Endodermal cell (in vitro differentiated cells): ENCODE measurements at regions not wholly inside any gene's neighbourhood (a gene's known extent, or its start where the extent isn't known, plus 50 kb on each side); places are given as distances from the start of the nearest gene placed in this dataset.
"Not testable (repeated sequence)": the region's sequence is repeated elsewhere in the genome, so short reads cannot be mapped to it uniquely, and the experiment has no call there.

ENCODE experiments used
- DNase-seq: peaks from one replicate; pipeline ENCODE4 v3.0.0-alpha.2; 2017
- H3K27ac ChIP-seq: 2 replicates; pipeline ENCODE4 v1.5.1; 2013; ENCODE audit warnings: mild to moderate bottlenecking, low read depth, low read length, moderate library complexity
- H3K27me3 ChIP-seq: 2 replicates; pipeline ENCODE4 v1.6.1; 2013; ENCODE audit warnings: mild to moderate bottlenecking, low read length, moderate library complexity; ENCODE audit not compliant: insufficient read depth, control insufficient read depth, poor library complexity, severe bottlenecking
- H3K36me3 ChIP-seq: 2 replicates; pipeline ENCODE4 v1.7.0; 2013; ENCODE audit warnings: mild to moderate bottlenecking, low read length, moderate library complexity; ENCODE audit not compliant: control insufficient read depth, insufficient read depth
- H3K4me1 ChIP-seq: one replicate; pipeline ENCODE4 v1.7.0; 2013; ENCODE audit warnings: low read length; ENCODE audit not compliant: control insufficient read depth, insufficient read depth
- H3K4me3 ChIP-seq: 2 replicates; pipeline ENCODE4 v1.5.1; 2013; ENCODE audit warnings: mild to moderate bottlenecking, low read length, moderate library complexity
- H3K9ac ChIP-seq: 2 replicates; pipeline ENCODE4 v1.6.1; 2013; ENCODE audit warnings: mild to moderate bottlenecking, low read length, moderate library complexity; ENCODE audit not compliant: poor library complexity, severe bottlenecking; ENCODE audit errors: extremely low read depth
- H3K9me3 ChIP-seq: 2 replicates; pipeline ENCODE4 v1.6.1; 2013; ENCODE audit warnings: mild to moderate bottlenecking, low read length, moderate library complexity; ENCODE audit not compliant: control insufficient read depth
- H3K27ac Mint-ChIP-seq: 2 replicates; pipeline ENCODE4 v1.8.0; 2020; ENCODE audit warnings: mixed read lengths
- H3K27me3 Mint-ChIP-seq: 2 replicates; pipeline ENCODE4 v1.8.0; 2021; ENCODE audit warnings: mild to moderate bottlenecking, mixed read lengths; ENCODE audit not compliant: insufficient read depth
- H3K36me3 Mint-ChIP-seq: 2 replicates; pipeline ENCODE4 v1.8.0; 2020; ENCODE audit warnings: low read depth, mixed read lengths
- H3K4me1 Mint-ChIP-seq: 2 replicates; pipeline ENCODE4 v1.8.0; 2020; ENCODE audit warnings: mixed read lengths
- H3K4me3 Mint-ChIP-seq: 2 replicates; pipeline ENCODE4 v1.8.0; 2020; ENCODE audit warnings: mild to moderate bottlenecking, moderate library complexity, mixed read lengths
- H3K9me3 Mint-ChIP-seq: 2 replicates; pipeline ENCODE4 v1.8.0; 2020; ENCODE audit warnings: mild to moderate bottlenecking, mixed read lengths
- WGBS, 2 experiments: methylation state at CpG; one replicate each; pipeline versions ENCODE4 v1.1.5 to v1.1.7; 2013; ENCODE audit warnings: missing lambda C conversion rate in 2 of 2, mixed read lengths in 1 of 2; ENCODE audit not compliant: insufficient coverage in 1 of 2, insufficient read length in 1 of 2; 5-methylcytosine and 5-hydroxymethylcytosine counted together
- TF ChIP-seq, protein P1 (sequence below): fragments of 200-600 bp; sonication (generic); conservative IDR thresholded peaks from 2 replicates; pipeline ENCODE4 v1.5.0; 2021; ENCODE audit warnings: antibody characterized with exemption, mild to moderate bottlenecking

DNA sequence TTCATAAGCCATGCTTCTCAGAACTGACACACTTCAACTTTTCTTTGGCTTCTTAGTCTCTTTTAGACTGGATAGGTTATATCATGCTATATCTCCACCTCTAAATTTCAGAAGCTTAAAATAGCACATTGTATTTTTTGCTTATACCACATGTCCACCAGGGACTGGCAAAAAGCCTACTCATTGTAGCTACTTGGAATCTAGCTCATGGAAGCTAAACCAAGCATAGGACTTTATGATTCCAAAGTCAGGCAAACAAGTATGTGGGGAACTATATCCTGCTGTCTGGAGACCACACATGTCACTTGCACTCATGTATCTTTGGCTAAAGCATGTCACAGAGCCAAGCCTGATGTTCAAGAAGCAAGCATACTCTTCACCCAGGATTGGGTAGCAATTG, 245.0 kb upstream of the RASGRP1 start:
- no peaks in the 10 kb centered on the region for H3K9me3 ChIP-seq
- no peak overlapping the region for H3K27ac ChIP-seq
- TF ChIP-seq, protein P1, sequence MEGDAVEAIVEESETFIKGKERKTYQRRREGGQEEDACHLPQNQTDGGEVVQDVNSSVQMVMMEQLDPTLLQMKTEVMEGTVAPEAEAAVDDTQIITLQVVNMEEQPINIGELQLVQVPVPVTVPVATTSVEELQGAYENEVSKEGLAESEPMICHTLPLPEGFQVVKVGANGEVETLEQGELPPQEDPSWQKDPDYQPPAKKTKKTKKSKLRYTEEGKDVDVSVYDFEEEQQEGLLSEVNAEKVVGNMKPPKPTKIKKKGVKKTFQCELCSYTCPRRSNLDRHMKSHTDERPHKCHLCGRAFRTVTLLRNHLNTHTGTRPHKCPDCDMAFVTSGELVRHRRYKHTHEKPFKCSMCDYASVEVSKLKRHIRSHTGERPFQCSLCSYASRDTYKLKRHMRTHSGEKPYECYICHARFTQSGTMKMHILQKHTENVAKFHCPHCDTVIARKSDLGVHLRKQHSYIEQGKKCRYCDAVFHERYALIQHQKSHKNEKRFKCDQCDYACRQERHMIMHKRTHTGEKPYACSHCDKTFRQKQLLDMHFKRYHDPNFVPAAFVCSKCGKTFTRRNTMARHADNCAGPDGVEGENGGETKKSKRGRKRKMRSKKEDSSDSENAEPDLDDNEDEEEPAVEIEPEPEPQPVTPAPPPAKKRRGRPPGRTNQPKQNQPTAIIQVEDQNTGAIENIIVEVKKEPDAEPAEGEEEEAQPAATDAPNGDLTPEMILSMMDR: no peak
- no peaks in the 10 kb centered on the region for H3K36me3 Mint-ChIP-seq
- no peaks in the 10 kb centered on the region for H3K9me3 Mint-ChIP-seq
- no peak overlapping the region for H3K9ac ChIP-seq
- H3K4me1 ChIP-seq: no peaks in the 10 kb centered on the region
- no peak overlapping the region for H3K4me3 Mint-ChIP-seq
- H3K36me3 ChIP-seq: no peaks in the 10 kb centered on the region
- H3K4me1 Mint-ChIP-seq: no peaks in the 10 kb centered on the region
- no peak for DNase-seq
- H3K27me3 ChIP-seq: peaks cover 6% of the 10 kb centered on the region
- H3K27me3 Mint-ChIP-seq: no peaks in the 10 kb centered on the region
- H3K4me3 ChIP-seq: no peak overlapping the region
- H3K27ac Mint-ChIP-seq: no peak overlapping the region

DNA sequence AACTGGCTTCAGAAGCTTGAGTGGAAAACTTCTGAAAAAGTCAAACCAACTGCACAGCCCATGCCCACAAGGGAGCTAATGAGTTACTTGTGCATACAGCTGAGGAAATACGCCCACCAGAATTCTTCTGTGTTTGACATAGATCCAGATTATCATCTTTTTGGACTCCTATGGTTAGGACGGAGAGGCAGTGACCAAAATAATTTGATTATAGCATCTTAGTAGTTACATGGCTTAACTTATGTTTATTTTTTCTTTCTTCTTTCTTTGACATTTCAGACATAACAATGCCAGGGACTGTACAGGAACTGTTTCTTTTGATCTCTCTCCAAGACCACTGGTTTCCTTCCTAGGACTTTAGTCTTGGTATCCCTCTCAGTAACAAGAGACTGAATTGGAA, 246.1 kb upstream of the RASGRP1 start:
- no peaks in the 10 kb centered on the region for H3K27me3 Mint-ChIP-seq
- H3K36me3 Mint-ChIP-seq: no peaks in the 10 kb centered on the region
- no peaks in the 10 kb centered on the region for H3K9me3 Mint-ChIP-seq
- H3K27me3 ChIP-seq: peaks cover 6% of the 10 kb centered on the region
- H3K9ac ChIP-seq: no peak overlapping the region
- no peaks in the 10 kb centered on the region for H3K36me3 ChIP-seq
- H3K27ac Mint-ChIP-seq: no peak overlapping the region
- no peak overlapping the region for H3K4me3 ChIP-seq
- DNase-seq: no peak
- no peaks in the 10 kb centered on the region for H3K4me1 ChIP-seq
- H3K4me1 Mint-ChIP-seq: no peaks in the 10 kb centered on the region
- 92 to 100% methylated on average over 1 to 2 of the region's 2 CpGs for WGBS, 2 experiments
- no peak overlapping the region for H3K27ac ChIP-seq
- no peak overlapping the region for H3K4me3 Mint-ChIP-seq
- no peaks in the 10 kb centered on the region for H3K9me3 ChIP-seq
- TF ChIP-seq, protein P1: no peak

DNA sequence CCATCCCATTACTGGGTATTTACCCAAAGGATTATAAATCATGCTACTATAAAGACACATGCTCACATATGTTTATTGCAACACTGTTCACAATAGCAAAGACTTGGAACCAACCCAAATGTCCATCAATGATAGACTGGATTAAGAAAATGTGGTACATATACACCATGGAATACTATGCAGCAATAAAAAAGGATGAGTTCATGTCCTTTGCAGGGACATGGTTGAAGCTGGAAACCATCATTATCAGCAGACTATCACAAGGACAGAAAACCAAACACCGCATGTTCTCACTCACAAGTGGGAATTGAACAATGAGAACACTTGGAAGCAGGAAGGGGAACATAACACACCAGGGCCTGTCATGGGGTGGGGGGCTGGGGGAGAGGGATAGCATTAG, 249.6 kb upstream of the RASGRP1 start:
- not testable (repeated sequence) for H3K4me3 Mint-ChIP-seq, H3K9ac ChIP-seq, H3K9me3 ChIP-seq, H3K9me3 Mint-ChIP-seq, H3K4me3 ChIP-seq, H3K27me3 Mint-ChIP-seq, H3K36me3 ChIP-seq, H3K27me3 ChIP-seq, H3K4me1 ChIP-seq, H3K4me1 Mint-ChIP-seq, H3K27ac ChIP-seq, H3K27ac Mint-ChIP-seq, H3K36me3 Mint-ChIP-seq, DNase-seq
- 90% methylated on average over 1 of the region's 1 CpG; no CpG with 5 or more reads in 1 of the 2 experiments for WGBS, 2 experiments

DNA sequence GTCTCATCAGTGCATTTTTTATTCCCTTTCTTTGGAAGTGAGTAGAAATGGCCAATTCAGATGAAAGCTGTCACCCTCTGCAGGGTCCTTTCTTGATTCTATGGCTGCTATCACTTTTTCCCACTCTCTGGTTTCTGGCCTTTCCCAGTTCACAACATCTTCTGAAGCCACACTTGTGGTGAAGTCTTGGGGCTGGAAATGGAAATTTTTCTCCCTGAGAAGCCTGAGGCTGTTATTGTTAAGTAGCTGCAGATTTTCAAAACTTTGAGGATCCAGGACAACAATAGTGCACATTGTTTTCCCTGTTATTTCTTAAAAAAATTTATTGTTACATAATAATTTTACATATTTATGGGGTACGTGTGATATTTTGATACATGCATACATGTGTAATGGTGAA, 250.3 kb upstream of the RASGRP1 start:
- H3K9me3 Mint-ChIP-seq: no peaks in the 10 kb centered on the region
- Histone ChIP-seq H3K4me3 (no peak overlapping the region), H3K9ac (no peak overlapping the region), H3K36me3 (no peaks in the 10 kb centered on the region), H3K4me1 (no peaks in the 10 kb centered on the region), H3K27ac (no peak overlapping the region), H3K27me3 (peaks cover 3% of the 10 kb centered on the region), H3K9me3 (no peaks in the 10 kb centered on the region)
- peaks cover 5% of the 10 kb centered on the region for H3K27me3 Mint-ChIP-seq
- no peak overlapping the region for H3K27ac Mint-ChIP-seq
- no CpG with 5 or more reads among the region's 1 CpG for WGBS, 2 experiments
- TF ChIP-seq, protein P1: no peak
- no peaks in the 10 kb centered on the region for H3K36me3 Mint-ChIP-seq
- DNase-seq: no peak
- no peaks in the 10 kb centered on the region for H3K4me1 Mint-ChIP-seq
- H3K4me3 Mint-ChIP-seq: no peak overlapping the region
